SK-N-MC (cell line): ENCODE measurements at regions not wholly inside any gene's neighbourhood (a gene's known extent, or its start where the extent isn't known, plus 50 kb on each side); places are given as distances from the start of the nearest gene placed in this dataset.

ENCODE experiments used
- DNase-seq: peaks from one replicate; pipeline ENCODE4 v3.0.0-alpha.2; 2011; ENCODE audit warnings: low read depth, low spot score
- H3K27ac ChIP-seq: fragments of 200-600 bp; sonication (generic); 2 replicates; pipeline ENCODE4 v1.5.1; 2016; ENCODE audit warnings: mixed run types
- H3K36me3 ChIP-seq: fragments of 200-600 bp; sonication (generic); 2 replicates; pipeline ENCODE4 v1.6.1; 2017; ENCODE audit warnings: antibody characterized with exemption, low read length, mixed read lengths; ENCODE audit not compliant: insufficient read depth
- H3K4me3 ChIP-seq: fragments of 200-600 bp; sonication (generic); 2 replicates; pipeline ENCODE4 v1.5.1; 2016
- H3K9ac ChIP-seq: fragments of 200-600 bp; sonication (generic); 2 replicates; pipeline ENCODE4 v1.8.0; 2017; ENCODE audit warnings: mixed run types, mixed read lengths; ENCODE audit not compliant: insufficient read length
- H3K9me3 ChIP-seq: fragments of 200-600 bp; sonication (generic); 2 replicates; pipeline ENCODE4 v1.6.1; 2017; ENCODE audit warnings: low read depth, mild to moderate bottlenecking, antibody characterized with exemption, low read length, moderate library complexity, mixed read lengths
- EZH2 ChIP-seq: fragments of 200-600 bp; sonication (generic); IDR thresholded peaks from one replicate; pipeline ENCODE4 v1.6.1; 2017; ENCODE audit warnings: antibody characterized with exemption
- FOXP2 ChIP-seq: optimal IDR thresholded peaks from 2 replicates; pipeline ENCODE3; 2011; ENCODE audit warnings: mild to moderate bottlenecking, moderate library complexity; ENCODE audit not compliant: insufficient read depth; ENCODE audit errors: extremely low read length, control extremely low read depth
- POLR2AphosphoS5 ChIP-seq: IDR thresholded peaks from 2 replicates; pipeline ENCODE4 v1.6.1; 2012; ENCODE audit warnings: mild to moderate bottlenecking, low read depth, low read length, borderline replicate concordance

DNA sequence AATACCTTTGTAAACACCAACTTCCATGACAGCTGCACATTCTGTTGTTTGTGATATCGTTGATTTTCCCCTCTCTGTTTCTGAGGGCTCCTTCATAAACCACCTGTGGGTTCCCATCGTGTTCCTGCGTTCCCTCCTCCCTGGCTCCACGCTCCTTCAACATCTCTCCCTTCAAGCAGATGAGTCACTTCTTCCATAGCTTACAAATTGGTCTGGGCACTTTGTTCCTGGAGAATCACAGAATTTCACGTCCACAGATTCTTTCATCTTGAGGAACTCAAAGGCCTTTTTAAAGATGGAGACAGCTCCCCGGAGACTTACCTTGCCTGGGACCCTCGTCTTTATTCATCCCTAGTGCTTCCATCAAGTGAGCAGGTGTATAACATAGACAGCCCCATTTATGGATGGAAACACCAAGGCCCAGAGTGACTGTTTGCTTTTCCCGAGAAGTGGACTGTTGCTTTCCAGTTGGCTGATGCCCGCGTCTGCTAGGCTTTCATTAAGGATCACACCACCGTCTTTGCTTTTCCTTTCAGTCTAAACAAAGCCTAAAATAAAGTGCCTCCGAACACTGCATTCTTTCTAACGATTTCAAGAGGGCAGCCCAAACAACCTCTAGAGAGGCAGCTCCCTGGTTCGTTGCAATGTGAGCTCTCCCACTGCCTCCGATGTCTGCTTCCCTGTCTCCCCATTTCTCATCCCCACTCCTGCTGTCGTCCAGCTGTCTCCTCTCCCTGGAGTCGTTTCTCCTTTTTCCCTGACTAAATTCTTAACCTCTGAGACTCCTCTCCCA is 146.3 kb upstream of the STX18 start:
- no peak for DNase-seq
- Histone ChIP-seq H3K9me3 (no peaks in the 10 kb centered on the region), H3K9ac (no peak overlapping the region), H3K4me3 (no peak overlapping the region), H3K36me3 (no peaks in the 10 kb centered on the region), H3K27ac (no peak overlapping the region)
- no peak for TF ChIP-seq EZH2
- no peak for TF ChIP-seq POLR2AphosphoS5
- no peak for TF ChIP-seq FOXP2

DNA sequence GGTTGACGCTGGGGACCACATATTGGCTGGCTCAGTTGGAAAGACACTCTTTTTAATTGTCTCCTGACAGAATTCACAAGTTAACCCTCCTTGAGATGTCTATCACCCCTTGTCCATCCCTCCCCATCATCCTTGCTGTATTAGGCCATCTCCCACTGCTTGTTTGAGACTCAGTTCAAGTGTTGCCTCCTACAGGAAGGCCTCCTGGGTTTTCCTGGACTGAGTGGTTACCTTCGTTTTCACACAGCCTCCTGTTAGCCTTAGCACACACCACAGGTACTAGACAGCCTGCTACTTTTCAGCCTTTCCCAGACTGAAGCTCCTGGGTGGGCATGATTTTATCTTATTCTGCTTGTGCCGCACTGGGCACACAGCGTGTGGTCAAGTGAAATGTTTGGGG is 145.3 kb upstream of the STX18 start:
- Histone ChIP-seq H3K27ac (no peak overlapping the region), H3K9ac (no peak overlapping the region), H3K9me3 (no peaks in the 10 kb centered on the region), H3K4me3 (no peak overlapping the region), H3K36me3 (no peaks in the 10 kb centered on the region)
- TF ChIP-seq POLR2AphosphoS5, result no peak
- no peak for TF ChIP-seq FOXP2
- no peak for TF ChIP-seq EZH2
- no peak for DNase-seq

DNA sequence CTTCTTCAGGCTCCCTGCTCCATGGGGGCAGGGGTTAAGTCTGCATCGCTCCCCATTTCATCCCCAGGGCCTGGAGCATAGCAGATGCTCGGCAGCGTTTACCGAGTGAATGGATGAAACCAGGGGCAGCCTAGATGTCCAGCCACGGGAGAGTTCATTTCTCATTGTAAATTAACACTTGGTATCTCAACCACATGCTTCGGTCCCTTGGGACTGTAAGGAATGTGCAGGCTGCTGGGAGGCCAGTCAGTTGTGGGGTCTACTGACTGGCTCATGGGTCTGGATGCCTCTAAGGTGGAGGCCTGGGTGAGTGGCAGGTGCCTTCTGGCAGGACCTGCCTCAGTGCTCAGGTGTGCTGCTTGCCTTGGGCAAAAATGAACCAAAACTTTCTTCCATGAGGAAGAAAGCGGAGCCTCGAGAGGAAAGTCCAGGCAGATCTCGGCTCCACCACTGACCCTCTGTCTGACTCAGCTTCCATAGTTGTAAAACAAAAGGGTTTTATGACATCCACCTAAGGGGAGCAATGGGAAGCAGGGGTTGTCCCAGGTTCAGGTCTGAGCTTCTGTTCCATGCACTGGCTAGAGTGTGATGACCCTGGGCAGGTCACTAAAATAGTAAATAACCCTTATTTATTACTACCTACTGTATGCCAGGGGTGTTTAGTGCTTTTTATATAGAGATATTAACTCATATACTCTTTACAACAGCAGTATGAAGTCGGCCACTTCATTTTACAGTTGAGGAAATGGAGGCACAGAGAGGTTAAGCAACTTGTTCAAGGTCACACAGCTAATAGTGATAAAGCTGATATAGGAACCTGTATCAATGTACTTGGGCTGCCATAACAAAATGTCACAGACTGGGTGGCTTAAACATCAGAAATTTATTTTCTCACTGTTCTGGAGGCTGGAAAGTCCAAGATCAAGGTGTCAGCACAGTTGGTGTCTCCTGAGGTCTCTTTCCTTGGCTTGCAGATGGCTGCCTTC is 144.3 kb upstream of the STX18 start:
- H3K9me3 ChIP-seq, result no peaks in the 10 kb centered on the region
- H3K4me3 ChIP-seq, result no peak overlapping the region
- no peak overlapping the region for H3K9ac ChIP-seq
- no peaks in the 10 kb centered on the region for H3K36me3 ChIP-seq
- H3K27ac ChIP-seq, result no peak overlapping the region
- no peak for DNase-seq
- no peak for TF ChIP-seq EZH2
- no peak for TF ChIP-seq FOXP2
- no peak for TF ChIP-seq POLR2AphosphoS5

DNA sequence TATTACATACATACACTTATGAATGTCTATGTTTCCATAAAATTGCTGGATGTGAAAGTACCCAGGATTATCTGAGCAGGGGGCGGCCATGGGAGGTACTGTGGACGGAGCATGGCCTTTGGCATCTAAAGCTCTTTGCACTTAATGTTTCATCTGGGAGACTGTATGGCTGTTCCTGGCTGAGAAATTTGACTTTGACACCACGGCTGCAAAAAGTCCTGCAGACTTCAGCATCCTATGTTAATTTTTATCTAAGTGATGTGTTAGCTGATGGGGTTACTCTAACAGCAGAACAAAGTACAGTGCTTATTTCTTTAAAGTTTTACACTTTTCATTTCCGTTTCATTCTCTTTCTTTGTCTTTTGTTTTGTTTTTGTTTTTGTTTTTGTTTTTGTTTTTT is 139.8 kb upstream of the STX18 start:
- no peak overlapping the region for H3K9ac ChIP-seq
- H3K4me3 ChIP-seq, result no peak overlapping the region
- H3K27ac ChIP-seq, result no peak overlapping the region
- DNase-seq, result no peak
- no peak for TF ChIP-seq FOXP2
- no peak for TF ChIP-seq EZH2
- no peak for TF ChIP-seq POLR2AphosphoS5
- no peaks in the 10 kb centered on the region for H3K9me3 ChIP-seq
- H3K36me3 ChIP-seq, result no peaks in the 10 kb centered on the region

DNA sequence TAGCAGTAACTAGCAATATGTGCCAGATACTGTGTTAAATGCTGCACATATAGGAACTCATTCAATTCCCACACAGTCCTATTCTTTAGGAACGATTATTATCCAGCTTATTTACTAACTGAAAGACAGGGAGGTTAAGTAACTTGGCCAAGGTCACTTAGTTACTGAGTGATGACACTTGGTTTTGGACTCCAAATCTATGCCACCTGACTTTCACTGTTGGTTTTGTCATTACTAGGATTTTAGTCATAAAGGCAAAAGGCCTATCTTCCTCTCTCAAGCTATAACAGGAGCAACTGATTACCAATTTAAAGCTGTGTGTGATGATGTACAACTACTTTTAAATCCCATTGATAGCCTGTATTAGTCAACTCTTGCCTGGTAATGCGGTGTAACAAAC is 138.9 kb upstream of the STX18 start:
- Histone ChIP-seq H3K4me3 (no peak overlapping the region), H3K9me3 (no peaks in the 10 kb centered on the region), H3K36me3 (no peaks in the 10 kb centered on the region), H3K9ac (no peak overlapping the region), H3K27ac (no peak overlapping the region)
- no peak for DNase-seq
- no peak for TF ChIP-seq FOXP2
- TF ChIP-seq EZH2, result no peak
- no peak for TF ChIP-seq POLR2AphosphoS5

DNA sequence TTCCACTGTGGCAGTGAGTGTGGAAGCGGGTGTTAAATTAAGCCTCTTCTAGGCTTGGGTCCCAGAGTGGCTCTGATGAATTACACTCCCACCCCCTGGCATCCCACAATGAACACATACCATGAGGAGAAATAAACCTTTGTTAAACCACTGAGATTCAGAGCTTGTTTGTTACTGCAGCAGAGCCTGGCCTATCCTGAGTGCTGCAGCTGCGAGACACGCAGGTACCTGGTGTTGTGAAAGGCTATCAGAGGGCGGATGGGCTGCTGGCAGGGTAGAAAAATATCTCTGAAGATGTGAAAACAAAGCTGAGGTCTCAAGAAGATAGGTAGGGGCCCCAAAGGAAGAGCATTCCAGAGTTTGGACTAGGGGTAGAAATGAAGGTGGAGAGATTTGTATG is 138.4 kb upstream of the STX18 start:
- Histone ChIP-seq H3K9ac (no peak overlapping the region), H3K36me3 (no peaks in the 10 kb centered on the region), H3K4me3 (no peak overlapping the region), H3K9me3 (no peaks in the 10 kb centered on the region), H3K27ac (no peak overlapping the region)
- DNase-seq, result no peak
- TF ChIP-seq FOXP2 (no peak), POLR2AphosphoS5 (no peak), EZH2 (no peak)

DNA sequence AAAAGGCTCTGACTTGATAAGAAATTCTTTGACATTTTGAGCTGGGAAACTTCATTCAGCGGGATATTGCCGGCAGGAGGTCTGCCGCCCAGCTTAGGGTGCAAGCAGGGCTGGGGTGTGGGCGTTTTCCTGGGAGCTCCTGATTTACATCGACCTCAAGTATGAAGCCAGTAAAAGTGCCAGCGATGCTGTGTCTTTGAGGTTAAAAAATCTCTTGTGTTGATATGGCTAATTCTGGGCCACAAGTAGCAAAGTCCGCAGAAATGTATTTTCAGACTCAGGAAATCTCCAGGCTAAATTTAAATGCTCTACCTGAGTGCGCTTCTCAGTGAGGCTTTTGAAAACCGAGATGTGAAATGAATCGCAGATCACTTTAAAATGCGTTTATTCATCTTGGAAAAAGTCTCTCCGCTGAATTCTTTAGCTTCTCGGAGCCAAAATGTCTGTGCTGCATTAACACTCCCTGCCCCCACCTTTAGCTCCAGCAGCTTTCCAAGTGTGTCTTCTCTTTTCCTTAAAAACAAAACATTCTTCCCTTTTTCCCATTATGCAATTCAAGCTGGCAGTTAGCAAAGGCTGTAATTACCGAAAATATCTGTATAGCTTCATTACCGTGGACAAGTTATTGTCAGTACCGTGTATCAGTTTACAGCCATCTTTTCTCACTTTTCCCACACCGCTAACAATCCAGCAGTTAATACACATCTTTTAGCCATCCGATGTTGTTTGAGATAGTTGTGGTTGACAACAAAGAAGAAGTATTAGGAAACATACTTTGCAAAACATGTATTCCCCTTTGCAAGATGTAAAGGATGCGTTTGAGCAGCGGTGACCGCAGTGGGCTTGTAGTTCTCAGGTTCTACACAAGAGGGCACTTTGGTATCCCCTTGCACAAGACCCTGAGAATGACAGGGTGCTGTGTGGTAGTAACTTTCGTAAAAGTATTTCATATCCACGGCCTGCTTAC is 136.0 kb upstream of the STX18 start:
- Histone ChIP-seq H3K9ac (peak overlapping the region; percentile 11), H3K36me3 (no peaks in the 10 kb centered on the region), H3K9me3 (no peaks in the 10 kb centered on the region), H3K4me3 (peak overlapping the region; percentile 71), H3K27ac (peak overlapping the region; percentile 81)
- TF ChIP-seq EZH2, result no peak
- no peak for TF ChIP-seq POLR2AphosphoS5
- DNase-seq, result peak; percentile 58

DNA sequence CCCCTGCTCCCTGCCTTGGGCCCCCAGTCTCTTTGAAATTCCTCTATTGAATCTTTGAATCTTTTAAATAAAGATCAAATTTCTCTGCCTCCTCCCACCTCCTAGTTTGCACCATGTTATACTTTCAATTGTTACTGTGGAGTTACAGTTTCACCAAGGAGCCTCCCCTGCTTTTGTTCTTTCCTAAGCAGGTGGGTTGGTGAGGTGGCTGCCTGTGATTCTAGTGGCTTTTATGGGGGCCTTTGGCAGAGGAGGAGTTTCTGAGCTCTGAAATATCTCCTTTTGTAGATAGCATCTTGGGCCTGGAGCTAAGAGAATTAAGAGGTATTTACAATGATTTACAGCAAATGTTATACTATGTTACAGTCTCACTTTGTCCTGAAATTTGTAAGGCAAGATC is 133.8 kb upstream of the STX18 start:
- no peak for DNase-seq
- no peak overlapping the region for H3K9ac ChIP-seq
- TF ChIP-seq FOXP2, result no peak
- no peak for TF ChIP-seq EZH2
- TF ChIP-seq POLR2AphosphoS5, result no peak
- H3K27ac ChIP-seq, result no peak overlapping the region
- no peaks in the 10 kb centered on the region for H3K9me3 ChIP-seq
- H3K4me3 ChIP-seq, result no peak overlapping the region
- H3K36me3 ChIP-seq, result no peaks in the 10 kb centered on the region
